Cardiac fibroblast (primary cell): ENCODE measurements at regions not wholly inside any gene's neighbourhood (a gene's known extent, or its start where the extent isn't known, plus 50 kb on each side); places are given as distances from the start of the nearest gene placed in this dataset.

Experiments
- DNase-seq, 2 donors: peaks; one replicate each; pipeline versions ENCODE4 v3.0.0 to v3.0.0-alpha.2; 2010; ENCODE audit warnings: low read depth in 2 of 2
- H3K4me3 ChIP-seq, 2 donors: replicated peaks in 1 of 2; 1 replicate in 1 of 2; 2 replicates in 1 of 2; pipeline ENCODE4 v1.5.1; 2011; ENCODE audit warnings: low read depth in 2 of 2, low read length in 2 of 2, mild to moderate bottlenecking in 2 of 2, moderate library complexity in 1 of 2
- TF ChIP-seq, protein P1 (sequence below): IDR thresholded peaks from one replicate; pipeline ENCODE4 v1.5.1; 2011; ENCODE audit warnings: low read depth, mild to moderate bottlenecking, low read length, inconsistent platforms

- no peak overlapping the region for H3K4me3 ChIP-seq
- TF ChIP-seq, protein P1, sequence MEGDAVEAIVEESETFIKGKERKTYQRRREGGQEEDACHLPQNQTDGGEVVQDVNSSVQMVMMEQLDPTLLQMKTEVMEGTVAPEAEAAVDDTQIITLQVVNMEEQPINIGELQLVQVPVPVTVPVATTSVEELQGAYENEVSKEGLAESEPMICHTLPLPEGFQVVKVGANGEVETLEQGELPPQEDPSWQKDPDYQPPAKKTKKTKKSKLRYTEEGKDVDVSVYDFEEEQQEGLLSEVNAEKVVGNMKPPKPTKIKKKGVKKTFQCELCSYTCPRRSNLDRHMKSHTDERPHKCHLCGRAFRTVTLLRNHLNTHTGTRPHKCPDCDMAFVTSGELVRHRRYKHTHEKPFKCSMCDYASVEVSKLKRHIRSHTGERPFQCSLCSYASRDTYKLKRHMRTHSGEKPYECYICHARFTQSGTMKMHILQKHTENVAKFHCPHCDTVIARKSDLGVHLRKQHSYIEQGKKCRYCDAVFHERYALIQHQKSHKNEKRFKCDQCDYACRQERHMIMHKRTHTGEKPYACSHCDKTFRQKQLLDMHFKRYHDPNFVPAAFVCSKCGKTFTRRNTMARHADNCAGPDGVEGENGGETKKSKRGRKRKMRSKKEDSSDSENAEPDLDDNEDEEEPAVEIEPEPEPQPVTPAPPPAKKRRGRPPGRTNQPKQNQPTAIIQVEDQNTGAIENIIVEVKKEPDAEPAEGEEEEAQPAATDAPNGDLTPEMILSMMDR, result no peak
- no peak for DNase-seq
Measured at GRCh38 chr12:31214626-31215517, 111.1 kb downstream of the SINHCAF start.

- no peak for DNase-seq
- TF ChIP-seq, protein P1, result no peak
Measured at GRCh38 chr12:31215518-31216232, 110.3 kb downstream of the SINHCAF start.

GRCh38 chr12:31216479-31216878, 109.5 kb downstream of the SINHCAF start:
- TF ChIP-seq, protein P1, result no peak
- DNase-seq, result no peak
- no peak overlapping the region for H3K4me3 ChIP-seq

More at GRCh38 chr12:31215518-31216232, 110.3 kb downstream of the SINHCAF start:
- no peak overlapping the region for H3K4me3 ChIP-seq

DNA sequence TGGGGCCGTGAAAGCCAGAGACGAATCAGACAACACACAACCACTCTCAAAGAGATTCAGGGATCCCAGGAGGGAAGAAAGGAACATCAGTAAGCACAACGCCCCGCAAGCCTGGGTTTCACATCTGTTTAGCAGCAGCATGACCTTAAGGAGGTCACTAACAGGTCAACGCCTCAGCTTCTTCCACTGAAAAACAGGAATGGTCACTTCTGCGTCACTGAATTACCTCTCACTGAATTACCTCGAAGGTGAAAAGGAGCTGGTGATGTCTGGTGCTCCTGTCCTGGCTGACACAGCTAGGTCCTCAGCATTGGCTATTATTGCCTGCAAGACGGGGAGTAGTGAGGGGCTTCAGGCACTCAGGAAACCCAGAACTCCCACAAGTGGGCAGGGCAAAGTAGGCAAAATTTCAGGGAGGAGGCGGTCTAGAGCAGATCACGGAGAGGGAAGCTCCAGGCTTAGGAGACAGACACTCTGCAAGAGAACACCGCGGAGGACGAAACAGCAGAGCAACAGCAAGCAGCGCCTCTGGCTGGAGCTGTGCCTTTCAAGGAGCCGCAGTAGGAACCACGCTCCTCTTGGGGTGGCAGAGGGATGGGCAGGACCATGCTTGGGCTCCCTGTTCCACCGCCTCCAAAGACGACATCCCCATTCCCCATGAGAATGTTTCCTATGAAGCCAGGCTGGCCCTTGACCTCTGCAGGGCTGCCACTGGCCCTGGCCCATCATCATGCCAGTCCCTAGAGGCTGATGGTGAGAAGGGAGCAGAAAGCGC, 108.4 kb downstream of the SINHCAF start:
- H3K4me3 ChIP-seq, result no peak overlapping the region
- DNase-seq, result no peak
- TF ChIP-seq, protein P1, result no peak

- TF ChIP-seq, protein P1, result no peak
- no peak for DNase-seq
- no peak overlapping the region for H3K4me3 ChIP-seq
Measured at GRCh38 chr12:31218203-31219025, 107.5 kb downstream of the SINHCAF start.

- H3K4me3 ChIP-seq, result no peak overlapping the region
- TF ChIP-seq, protein P1, result no peak
- DNase-seq, result no peak
Measured at GRCh38 chr12:31219521-31219920, 106.4 kb downstream of the SINHCAF start.
